ENCODE measurements at regions not wholly inside any gene's neighbourhood (a gene's known extent, or its start where the extent isn't known, plus 50 kb on each side); places are given as distances from the start of the nearest gene placed in this dataset.

DNA sequence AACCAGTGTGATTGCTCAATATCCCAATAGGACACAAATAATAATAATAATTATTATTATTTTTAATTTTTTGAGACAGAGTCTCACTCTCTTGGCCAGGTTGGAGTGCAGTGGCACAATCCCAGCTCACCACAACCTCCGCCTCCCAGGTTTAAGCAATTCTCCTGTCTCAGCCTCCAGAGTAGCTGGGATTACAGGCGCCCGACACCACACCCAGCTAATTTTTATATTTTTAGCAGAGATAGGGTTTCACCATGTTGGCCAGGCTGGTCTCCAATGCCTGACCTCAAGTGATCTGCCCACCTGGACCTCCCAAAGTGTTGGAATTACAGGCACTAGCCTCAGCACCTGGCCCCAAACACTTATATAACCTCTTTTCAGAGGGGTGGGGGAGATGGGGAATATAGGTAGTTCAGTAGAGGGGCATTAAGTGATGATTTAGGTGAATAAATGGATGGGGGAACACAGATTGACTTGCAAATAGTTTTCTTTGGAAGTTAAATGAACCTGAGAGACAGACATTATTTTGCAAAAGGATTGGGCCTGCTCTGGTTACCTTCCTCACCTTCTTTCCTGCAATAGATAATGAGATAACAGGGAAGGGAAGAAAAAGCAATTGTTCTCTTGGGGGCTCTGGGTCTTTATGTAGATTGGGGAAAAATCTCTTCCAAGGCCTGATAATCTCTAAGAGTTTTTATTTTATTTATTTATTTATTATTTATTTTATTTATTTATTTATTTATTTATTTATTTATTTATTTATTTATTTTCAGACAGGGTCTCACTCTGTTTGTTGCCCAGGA is 57.7 kb downstream of the RESF1 start:
- in situ Hi-C loops (cut with MboI; ENCODE audit: low sequenced_read_pairs) = no loop called here
- no peak overlapping the region for H4K91ac ChIP-seq (ENCODE audit: insufficient read depth, low read depth, low read length)
- H3K27me3 ChIP-seq (ENCODE audit: control insufficient read depth, insufficient read depth, low read length) = no peaks in the 10 kb centered on the region
- no peak overlapping the region for H2BK5ac ChIP-seq (ENCODE audit: low read depth, low read length, poor library complexity, severe bottlenecking)
- no peaks in the 10 kb centered on the region for H3K79me1 ChIP-seq (ENCODE audit: low read depth in 1 of 2, low read length in 2 of 2)
- H3K4ac ChIP-seq (ENCODE audit: low read depth, low read length) = no peak overlapping the region
- no peaks in the 10 kb centered on the region for H3K4me1 ChIP-seq (ENCODE audit: control insufficient read depth, insufficient read depth, low read length)
- dilution Hi-C loops (cut with HindIII; ENCODE audit: low sequenced_read_pairs, unreplicated experiment) = no loop called here
- intact Hi-C loops (cut with micrococcal nuclease) = no loop called here
- WGBS, 2 experiments (ENCODE audit: extremely low coverage in 2 of 2, insufficient read length in 1 of 2) = no CpG with 5 or more reads among the region's 3 CpGs
- CTCF ChIA-PET = no interaction called here
- H3K9ac ChIP-seq (ENCODE audit: low read depth, low read length) = no peak overlapping the region
- no peak overlapping the region for H2AK9ac ChIP-seq (replicated peaks; ENCODE audit: low read depth, low read length, poor library complexity)
- H3K4me2 ChIP-seq (ENCODE audit: low read depth, low read length) = no peak overlapping the region
- BruUV-seq (replicated peaks) = no TSS peak
- no peak overlapping the region for H4K8ac ChIP-seq (ENCODE audit: low read depth in 2 of 2, low read length in 2 of 2)
- no peak overlapping the region for H2BK120ac ChIP-seq (ENCODE audit: low read depth, low read length)
- no peaks in the 10 kb centered on the region for H3K9me3 ChIP-seq (ENCODE audit: control insufficient read depth, insufficient read depth, low read length)
- H3K4me3 ChIP-seq (ENCODE audit: insufficient read depth, low read depth, low read length) = no peak overlapping the region
- POLR2A ChIA-PET (ENCODE audit: unreplicated experiment) = no interaction called here
- H3K36me3 ChIP-seq (ENCODE audit: control insufficient read depth, insufficient read depth, low read length) = no peaks in the 10 kb centered on the region
- no peak overlapping the region for H2BK20ac ChIP-seq (ENCODE audit: low read depth, low read length)
- no peak overlapping the region for H2AFZ ChIP-seq (replicated peaks; ENCODE audit: low read length, poor library complexity)
- no peak for TF ChIP-seq RCOR1 (IDR thresholded peaks at IDR 0.05; ENCODE audit: insufficient replicate concordance, low read length)
- no peak for TF ChIP-seq RFX5 (IDR thresholded peaks at IDR 0.05; ENCODE audit: low read depth, low read length)
- no peak for TF ChIP-seq MAFK (IDR thresholded peaks at IDR 0.05; ENCODE audit: low read depth, low read length)
- TF ChIP-seq RAD21 (IDR thresholded peaks at IDR 0.05; ENCODE audit: low read length) = no peak
- TF ChIP-seq BHLHE40 (IDR thresholded peaks at IDR 0.05; ENCODE audit: low read depth, low read length) = no peak
- TF ChIP-seq FOS (IDR thresholded peaks at IDR 0.05; ENCODE audit: low read depth, low read length) = no peak
- TF ChIP-seq, protein P1, sequence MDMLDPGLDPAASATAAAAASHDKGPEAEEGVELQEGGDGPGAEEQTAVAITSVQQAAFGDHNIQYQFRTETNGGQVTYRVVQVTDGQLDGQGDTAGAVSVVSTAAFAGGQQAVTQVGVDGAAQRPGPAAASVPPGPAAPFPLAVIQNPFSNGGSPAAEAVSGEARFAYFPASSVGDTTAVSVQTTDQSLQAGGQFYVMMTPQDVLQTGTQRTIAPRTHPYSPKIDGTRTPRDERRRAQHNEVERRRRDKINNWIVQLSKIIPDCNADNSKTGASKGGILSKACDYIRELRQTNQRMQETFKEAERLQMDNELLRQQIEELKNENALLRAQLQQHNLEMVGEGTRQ (IDR thresholded peaks at IDR 0.05; ENCODE audit: low read depth, low read length) = no peak
- TF ChIP-seq, protein P2, sequence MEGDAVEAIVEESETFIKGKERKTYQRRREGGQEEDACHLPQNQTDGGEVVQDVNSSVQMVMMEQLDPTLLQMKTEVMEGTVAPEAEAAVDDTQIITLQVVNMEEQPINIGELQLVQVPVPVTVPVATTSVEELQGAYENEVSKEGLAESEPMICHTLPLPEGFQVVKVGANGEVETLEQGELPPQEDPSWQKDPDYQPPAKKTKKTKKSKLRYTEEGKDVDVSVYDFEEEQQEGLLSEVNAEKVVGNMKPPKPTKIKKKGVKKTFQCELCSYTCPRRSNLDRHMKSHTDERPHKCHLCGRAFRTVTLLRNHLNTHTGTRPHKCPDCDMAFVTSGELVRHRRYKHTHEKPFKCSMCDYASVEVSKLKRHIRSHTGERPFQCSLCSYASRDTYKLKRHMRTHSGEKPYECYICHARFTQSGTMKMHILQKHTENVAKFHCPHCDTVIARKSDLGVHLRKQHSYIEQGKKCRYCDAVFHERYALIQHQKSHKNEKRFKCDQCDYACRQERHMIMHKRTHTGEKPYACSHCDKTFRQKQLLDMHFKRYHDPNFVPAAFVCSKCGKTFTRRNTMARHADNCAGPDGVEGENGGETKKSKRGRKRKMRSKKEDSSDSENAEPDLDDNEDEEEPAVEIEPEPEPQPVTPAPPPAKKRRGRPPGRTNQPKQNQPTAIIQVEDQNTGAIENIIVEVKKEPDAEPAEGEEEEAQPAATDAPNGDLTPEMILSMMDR (conservative IDR thresholded peaks at IDR 0.05; ENCODE audit: low read depth, low read length) = no peak
- TF ChIP-seq POLR2A (IDR thresholded peaks at IDR 0.05; ENCODE audit: low read depth, low read length) = no peak
- no peak for TF ChIP-seq MAZ (IDR thresholded peaks at IDR 0.05; ENCODE audit: borderline replicate concordance, low read depth, low read length)
- TF ChIP-seq NFE2L2 (IDR thresholded peaks at IDR 0.05; ENCODE audit: low read depth, low read length) = no peak
- TF ChIP-seq CHD1 (IDR thresholded peaks at IDR 0.05; ENCODE audit: low read depth, low read length) = no peak
- TF ChIP-seq MXI1 (IDR thresholded peaks at IDR 0.05; ENCODE audit: borderline replicate concordance, low read depth, low read length) = no peak
- no peak for TF ChIP-seq CEBPB (IDR thresholded peaks at IDR 0.05; ENCODE audit: low read depth, low read length)
- H2AK5ac ChIP-seq (ENCODE audit: low read depth, low read length) = no peak overlapping the region
- no peaks in the 10 kb centered on the region for H4K20me1 ChIP-seq (ENCODE audit: insufficient read depth, low read length)
- no peak overlapping the region for H3K14ac ChIP-seq (replicated peaks; ENCODE audit: low read depth, low read length)
- DNase-seq (no peak), ATAC-seq (ENCODE audit: low read depth) (no peak)
- no peak overlapping the region for H3K18ac ChIP-seq (ENCODE audit: low read depth, low read length)
- no peak overlapping the region for H2BK15ac ChIP-seq (ENCODE audit: low read depth, low read length)
- no peak overlapping the region for H4K5ac ChIP-seq (ENCODE audit: low read depth, low read length)
- H3K23ac ChIP-seq (ENCODE audit: low read depth, low read length) = no peak overlapping the region
- H3K9me1 ChIP-seq (ENCODE audit: insufficient read depth, low read length) = no peaks in the 10 kb centered on the region
- no peak overlapping the region for H3K27ac ChIP-seq (ENCODE audit: insufficient read depth, low read length)
- no peak overlapping the region for H3K56ac ChIP-seq (ENCODE audit: extremely low read depth, insufficient read depth, low read length)

Data from IMR-90 (cell line).